HFF-Myc (cell line): ENCODE measurements at regions not wholly inside any gene's neighbourhood (a gene's known extent, or its start where the extent isn't known, plus 50 kb on each side); places are given as distances from the start of the nearest gene placed in this dataset.

ENCODE experiments used
- DNase-seq: peaks from one replicate; pipeline ENCODE4 v3.0.0-alpha.2; 2011; ENCODE audit warnings: low read depth; ENCODE audit errors: extremely low read depth
- H3K4me3 ChIP-seq: replicated peaks from 2 replicates; pipeline ENCODE4 v1.5.1; 2011; ENCODE audit warnings: low read depth, mild to moderate bottlenecking, control low read depth, low read length
- TF ChIP-seq, protein P1 (sequence below): IDR thresholded peaks from 2 replicates; pipeline ENCODE4 v1.5.1; 2012; ENCODE audit warnings: mild to moderate bottlenecking, low read depth, low read length, control low read depth; ENCODE audit errors: missing control alignments

DNA sequence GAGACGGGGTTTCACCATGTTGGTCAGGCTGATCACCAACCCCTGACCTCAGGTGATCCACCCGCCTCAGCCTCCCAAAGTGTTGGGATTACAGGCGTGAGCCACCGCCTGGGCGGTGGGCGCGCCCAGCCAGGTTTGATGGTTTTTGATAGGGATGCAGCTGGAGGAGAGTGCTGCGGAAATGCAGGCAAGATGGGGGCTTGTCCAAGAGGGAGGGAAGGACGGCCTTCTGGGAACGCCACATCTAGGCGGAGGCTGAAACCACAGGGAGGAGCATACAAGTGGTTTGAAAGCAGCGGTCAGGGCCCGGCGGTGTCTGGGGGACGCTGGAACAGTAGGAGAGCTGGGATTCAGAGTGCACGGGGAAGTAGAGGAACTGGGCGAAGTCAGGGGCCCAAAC is 134.6 kb downstream of the VRK1 start:
- no peak overlapping the region for H3K4me3 ChIP-seq
- DNase-seq: no peak
- TF ChIP-seq, protein P1, sequence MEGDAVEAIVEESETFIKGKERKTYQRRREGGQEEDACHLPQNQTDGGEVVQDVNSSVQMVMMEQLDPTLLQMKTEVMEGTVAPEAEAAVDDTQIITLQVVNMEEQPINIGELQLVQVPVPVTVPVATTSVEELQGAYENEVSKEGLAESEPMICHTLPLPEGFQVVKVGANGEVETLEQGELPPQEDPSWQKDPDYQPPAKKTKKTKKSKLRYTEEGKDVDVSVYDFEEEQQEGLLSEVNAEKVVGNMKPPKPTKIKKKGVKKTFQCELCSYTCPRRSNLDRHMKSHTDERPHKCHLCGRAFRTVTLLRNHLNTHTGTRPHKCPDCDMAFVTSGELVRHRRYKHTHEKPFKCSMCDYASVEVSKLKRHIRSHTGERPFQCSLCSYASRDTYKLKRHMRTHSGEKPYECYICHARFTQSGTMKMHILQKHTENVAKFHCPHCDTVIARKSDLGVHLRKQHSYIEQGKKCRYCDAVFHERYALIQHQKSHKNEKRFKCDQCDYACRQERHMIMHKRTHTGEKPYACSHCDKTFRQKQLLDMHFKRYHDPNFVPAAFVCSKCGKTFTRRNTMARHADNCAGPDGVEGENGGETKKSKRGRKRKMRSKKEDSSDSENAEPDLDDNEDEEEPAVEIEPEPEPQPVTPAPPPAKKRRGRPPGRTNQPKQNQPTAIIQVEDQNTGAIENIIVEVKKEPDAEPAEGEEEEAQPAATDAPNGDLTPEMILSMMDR: no peak

DNA sequence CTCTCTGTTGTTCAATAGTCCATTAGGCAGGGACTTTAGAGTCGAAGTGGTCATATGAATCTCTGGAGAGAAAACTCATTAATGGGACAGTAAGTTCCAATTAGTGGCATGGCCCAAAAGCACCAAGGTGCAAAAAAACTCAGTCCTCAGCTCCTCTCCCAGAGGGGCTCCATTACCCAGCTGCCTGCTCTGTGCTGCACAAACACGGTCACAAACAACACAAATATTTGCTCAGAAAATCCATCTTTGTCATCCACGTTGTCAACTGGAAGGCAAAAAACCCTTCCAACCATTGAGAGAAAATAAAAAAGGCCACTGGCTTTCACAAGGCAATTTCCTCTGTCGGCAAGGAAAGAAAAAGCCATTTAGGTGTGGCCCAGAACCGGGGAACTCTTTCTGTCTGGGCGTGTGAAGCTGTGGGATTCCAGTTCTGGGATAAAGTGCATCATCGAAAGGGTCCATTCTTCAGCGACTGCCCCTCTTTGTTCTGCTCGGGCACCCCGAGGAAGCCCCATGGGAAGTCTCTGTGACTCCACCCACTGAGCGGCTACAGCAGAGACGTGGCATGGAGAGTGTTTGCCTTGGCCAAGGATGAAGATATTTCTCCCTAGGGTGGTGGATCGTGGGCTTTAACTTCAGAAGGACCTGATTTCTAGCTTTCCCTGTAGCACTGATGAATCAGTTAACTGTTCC is 137.6 kb downstream of the VRK1 start:
- no peak overlapping the region for H3K4me3 ChIP-seq
- DNase-seq: no peak
- TF ChIP-seq, protein P1: no peak

DNA sequence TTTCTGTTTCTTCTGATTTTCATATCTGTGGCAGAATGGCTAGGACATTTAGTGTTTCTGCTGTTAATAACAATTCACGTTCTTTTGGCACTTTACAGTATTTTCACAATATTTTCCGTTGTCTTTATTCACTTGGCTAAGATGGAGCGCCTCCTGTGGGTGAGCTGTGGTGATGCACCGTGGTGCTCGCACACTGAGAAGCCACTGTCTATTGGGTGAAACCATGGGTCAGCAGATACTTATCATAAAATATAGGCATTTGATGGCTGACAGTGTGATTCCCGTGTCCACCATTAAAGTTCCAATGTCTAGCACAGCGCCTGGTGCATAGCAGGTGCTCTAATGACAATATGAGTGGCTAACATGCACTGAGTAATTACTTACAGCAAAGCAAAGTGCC is 141.8 kb downstream of the VRK1 start:
- no peak for DNase-seq
- TF ChIP-seq, protein P1: peak; percentile 25
- H3K4me3 ChIP-seq: no peak overlapping the region

DNA sequence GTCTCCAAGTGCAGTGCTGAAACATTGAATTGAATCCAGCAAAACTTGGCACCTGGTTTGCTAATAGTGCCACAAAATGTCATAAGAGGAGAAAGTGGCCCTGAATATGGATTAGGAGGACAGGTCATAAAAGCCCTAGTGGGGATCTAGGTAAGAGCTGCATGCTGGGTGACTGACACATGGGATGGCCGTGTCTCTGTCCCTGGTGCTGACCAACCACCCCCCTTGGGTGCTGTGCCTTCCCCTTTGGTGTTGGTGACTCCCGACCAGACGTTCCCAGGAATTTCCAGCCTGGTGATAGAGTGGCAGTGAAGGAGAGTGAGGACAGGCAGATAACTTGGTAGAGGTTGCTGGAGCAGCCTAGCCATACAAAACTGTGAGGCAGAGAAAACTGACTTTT is 142.8 kb downstream of the VRK1 start:
- DNase-seq: no peak
- no peak overlapping the region for H3K4me3 ChIP-seq
- TF ChIP-seq, protein P1: no peak

DNA sequence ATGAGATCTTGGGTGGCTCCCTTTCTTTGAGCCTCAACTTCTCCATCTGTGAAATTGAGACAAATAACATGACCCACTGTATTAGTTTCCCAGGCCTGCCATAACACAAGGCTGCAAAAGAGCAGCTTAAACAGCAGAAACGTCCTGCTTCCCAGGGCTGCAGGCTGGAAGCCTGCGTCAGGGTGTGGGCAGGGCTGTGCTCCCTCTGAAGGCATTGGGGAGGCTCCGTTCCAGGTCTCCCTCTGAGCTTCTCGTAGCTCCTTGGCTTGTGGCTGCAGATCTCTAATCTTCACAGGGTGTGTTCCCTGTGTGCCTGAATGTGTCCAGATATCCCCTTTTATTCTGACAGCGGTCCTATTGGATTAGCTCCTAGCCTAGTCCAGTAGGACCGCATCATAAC is 147.1 kb downstream of the VRK1 start:
- no peak for DNase-seq
- H3K4me3 ChIP-seq: no peak overlapping the region
- TF ChIP-seq, protein P1: no peak

DNA sequence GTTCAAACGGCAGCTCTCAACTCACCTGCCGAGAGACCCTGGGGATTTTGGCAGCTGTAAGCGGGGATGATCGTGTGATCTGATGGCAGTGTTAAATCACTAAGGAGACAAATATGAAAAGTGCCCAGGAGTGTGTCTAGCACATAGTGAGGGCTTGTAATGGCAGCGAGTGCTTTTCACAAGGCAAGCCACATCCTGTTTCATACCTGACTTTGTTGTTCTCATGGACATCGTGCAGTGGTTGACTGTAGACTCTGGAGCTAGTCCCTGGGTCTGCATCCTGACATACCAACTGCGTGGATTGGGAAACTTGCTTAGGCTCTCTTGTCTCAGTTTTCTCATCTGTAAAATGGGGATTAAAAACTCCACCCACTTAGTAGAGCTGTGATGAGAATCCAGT is 148.5 kb downstream of the VRK1 start:
- DNase-seq: no peak
- no peak overlapping the region for H3K4me3 ChIP-seq
- TF ChIP-seq, protein P1: no peak

DNA sequence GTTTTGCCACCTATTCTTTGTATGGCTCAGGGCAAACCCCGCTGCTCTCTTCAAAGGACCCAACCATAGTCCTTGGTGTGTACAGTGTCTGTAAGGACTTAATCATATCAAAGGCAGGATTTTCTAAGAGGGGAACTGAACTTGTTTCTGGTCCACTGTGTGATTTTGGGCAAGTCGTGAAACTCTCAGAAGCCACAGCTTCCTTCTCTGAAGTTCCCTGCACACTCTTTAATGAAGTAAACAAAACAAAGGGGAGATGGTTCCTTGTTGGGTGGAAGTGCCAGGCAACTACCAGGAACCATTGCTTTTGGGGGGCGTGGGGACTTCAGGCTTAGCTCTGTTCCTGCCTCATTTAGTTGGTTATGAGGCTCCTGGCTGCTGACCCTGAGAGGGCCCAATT is 152.4 kb downstream of the VRK1 start:
- no peak for DNase-seq
- H3K4me3 ChIP-seq: no peak overlapping the region
- TF ChIP-seq, protein P1: no peak
